AG09309 (cell line): ENCODE measurements at regions not wholly inside any gene's neighbourhood (a gene's known extent, or its start where the extent isn't known, plus 50 kb on each side); places are given as distances from the start of the nearest gene placed in this dataset.

Experiments
- DNase-seq: peaks from one replicate; pipeline ENCODE4 v3.0.0-alpha.2; 2010; ENCODE audit warnings: low read depth
- H3K4me3 ChIP-seq: 2 replicates; pipeline ENCODE4 v1.5.1; 2011; ENCODE audit warnings: mild to moderate bottlenecking, low read depth, low read length, moderate library complexity; ENCODE audit not compliant: control insufficient read depth
- TF ChIP-seq, protein P1 (sequence below): IDR thresholded peaks from 2 replicates; pipeline ENCODE4 v1.5.1; 2011; ENCODE audit warnings: mild to moderate bottlenecking, low read depth, low read length, inconsistent platforms; ENCODE audit not compliant: insufficient read depth, control insufficient read depth; ENCODE audit errors: missing control alignments

DNA sequence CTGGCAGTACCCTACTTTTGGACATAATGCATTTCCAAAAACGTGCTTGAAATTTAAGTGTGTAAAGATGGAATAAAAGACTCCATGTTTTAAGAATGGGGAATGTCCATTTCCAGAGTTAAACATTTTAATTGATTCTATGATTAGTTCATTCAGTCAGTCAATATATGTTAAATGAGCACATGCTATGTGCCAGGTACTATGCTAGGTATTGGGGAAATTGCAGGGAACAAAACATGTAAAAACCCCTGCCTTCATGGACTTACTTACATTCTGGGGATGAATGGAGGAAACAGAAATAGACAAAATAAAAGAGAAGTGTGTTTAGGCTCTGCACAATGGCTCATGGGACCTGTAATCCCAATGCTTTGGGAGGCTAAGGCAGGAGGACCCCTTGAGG, 288.6 kb downstream of the MTX2 start:
- no peak for DNase-seq
- no peak overlapping the region for H3K4me3 ChIP-seq
- TF ChIP-seq, protein P1, sequence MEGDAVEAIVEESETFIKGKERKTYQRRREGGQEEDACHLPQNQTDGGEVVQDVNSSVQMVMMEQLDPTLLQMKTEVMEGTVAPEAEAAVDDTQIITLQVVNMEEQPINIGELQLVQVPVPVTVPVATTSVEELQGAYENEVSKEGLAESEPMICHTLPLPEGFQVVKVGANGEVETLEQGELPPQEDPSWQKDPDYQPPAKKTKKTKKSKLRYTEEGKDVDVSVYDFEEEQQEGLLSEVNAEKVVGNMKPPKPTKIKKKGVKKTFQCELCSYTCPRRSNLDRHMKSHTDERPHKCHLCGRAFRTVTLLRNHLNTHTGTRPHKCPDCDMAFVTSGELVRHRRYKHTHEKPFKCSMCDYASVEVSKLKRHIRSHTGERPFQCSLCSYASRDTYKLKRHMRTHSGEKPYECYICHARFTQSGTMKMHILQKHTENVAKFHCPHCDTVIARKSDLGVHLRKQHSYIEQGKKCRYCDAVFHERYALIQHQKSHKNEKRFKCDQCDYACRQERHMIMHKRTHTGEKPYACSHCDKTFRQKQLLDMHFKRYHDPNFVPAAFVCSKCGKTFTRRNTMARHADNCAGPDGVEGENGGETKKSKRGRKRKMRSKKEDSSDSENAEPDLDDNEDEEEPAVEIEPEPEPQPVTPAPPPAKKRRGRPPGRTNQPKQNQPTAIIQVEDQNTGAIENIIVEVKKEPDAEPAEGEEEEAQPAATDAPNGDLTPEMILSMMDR = no peak

GRCh38 chr2:176558574-176559140, 289.4 kb downstream of the MTX2 start:
- DNase-seq = no peak
- no peak overlapping the region for H3K4me3 ChIP-seq
- TF ChIP-seq, protein P1 = no peak

DNA sequence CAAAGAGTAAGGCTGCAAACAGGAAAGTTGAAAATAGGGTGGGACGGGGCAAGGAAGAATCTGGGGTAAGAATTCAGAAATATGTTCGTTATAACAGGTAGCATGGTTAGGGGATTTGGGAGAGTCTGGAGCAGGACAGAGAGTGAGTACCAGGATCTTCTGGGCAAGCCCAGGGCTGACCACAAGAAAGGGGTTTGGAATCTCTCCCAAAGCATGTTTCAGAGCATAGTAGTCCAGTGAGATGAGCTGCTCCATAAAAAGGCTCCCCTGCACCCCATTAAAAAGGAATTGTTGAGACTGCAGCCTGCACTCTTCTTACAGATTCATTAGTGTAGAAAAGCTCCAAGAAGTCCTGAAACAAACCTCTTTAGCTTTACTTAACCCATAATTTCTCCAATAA, 291.1 kb downstream of the MTX2 start:
- TF ChIP-seq, protein P1 = no peak
- H3K4me3 ChIP-seq = no peak overlapping the region
- DNase-seq = no peak

DNA sequence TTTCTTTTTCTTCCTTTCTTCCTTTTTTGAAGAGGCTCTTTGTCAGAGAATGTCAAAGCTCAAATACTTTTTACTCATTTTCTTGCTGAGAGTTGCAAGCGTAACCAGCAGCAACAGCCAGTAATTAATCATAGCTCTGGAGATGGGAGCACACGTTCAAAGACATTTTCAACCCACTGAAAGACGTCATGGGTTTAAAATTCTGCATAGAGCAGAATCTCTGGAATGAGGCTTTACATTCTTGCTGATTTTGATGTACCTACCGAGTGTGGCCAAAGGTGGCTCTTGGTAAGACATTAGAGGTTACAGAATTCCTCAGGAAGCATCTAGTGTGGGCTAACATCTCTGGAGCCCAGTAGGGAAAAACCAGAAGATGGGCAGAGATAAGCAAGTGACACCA, 292.5 kb downstream of the MTX2 start:
- TF ChIP-seq, protein P1 = no peak
- H3K4me3 ChIP-seq = no peak overlapping the region
- DNase-seq = no peak

DNA sequence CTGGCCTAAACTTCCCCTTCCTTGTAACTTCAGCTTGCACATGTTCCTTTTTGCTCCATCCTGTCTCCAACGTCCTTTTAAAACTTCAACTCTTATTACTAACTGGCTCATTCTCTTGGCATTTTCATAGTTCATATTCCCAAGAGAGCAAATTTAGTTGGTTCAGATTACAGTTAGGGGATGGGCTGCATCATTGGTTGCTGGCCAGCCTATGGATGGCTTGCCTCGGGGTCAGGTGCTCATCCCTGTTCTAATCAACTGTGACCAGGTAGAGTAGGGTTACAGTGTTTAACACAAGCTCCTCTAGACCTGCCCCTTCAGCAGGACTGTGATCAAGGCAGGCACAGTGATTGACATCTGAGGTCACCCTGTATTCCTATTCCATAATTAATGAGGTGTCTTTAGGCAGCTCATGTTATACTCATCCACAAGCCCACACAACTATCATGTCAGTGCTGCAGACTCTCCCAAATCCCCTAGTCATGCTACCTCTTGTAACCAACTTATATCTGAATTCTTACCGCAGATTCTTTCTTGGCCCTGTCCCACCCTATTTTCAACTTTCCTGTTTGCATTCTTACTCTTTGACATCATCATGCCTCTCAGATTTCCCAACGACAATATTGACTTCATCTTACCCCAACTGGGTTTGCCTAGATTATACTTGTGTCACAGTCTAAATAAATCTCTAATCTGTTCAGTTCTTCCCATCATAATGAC, 293.3 kb downstream of the MTX2 start:
- no peak for DNase-seq
- H3K4me3 ChIP-seq = no peak overlapping the region
- TF ChIP-seq, protein P1 = no peak

DNA sequence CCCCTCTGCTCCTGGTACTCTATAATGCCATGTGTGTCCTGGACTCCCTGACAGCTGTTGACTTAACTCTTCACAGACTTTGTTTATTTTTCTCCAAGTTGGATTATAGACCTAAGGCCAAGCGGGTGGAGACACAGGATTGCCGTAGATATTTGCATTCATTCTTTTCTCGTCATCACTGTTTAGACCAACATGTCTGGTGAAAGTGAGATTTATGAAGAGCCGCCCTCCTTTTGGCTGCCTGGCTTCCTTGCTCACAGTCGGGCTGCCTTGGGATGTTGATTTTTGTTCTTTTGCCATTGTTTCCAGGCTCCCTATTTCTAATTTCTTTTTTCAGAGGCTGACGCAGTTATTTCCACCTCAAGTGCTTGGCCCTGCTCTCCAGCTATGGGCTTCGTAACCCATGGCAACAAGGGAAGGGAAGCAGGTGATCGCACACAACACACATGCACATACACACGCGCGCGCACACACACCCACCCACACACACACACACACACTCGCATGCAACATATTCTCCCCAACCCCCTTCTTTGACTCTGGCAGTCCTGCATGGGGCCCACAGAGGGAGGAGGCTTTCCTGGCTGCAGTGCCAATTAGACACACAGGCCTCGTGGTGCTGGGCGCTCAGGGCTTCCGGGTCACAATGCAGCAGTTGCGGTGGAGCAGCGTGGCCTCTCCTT, 296.5 kb downstream of the MTX2 start:
- H3K4me3 ChIP-seq = no peak overlapping the region
- TF ChIP-seq, protein P1 = no peak
- DNase-seq = no peak
